Eye (tissue), 1 donor: ENCODE measurements at regions not wholly inside any gene's neighbourhood (a gene's known extent, or its start where the extent isn't known, plus 50 kb on each side); places are given as distances from the start of the nearest gene placed in this dataset.
A peak's percentile ranks its signal among the peaks of the same experiment; 100 is the strongest.

ENCODE experiments used
- DNase-seq: peaks from one replicate; pipeline ENCODE4 v3.0.0-alpha.2; 2015

- DNase-seq: no peak
These were observed 254.7 kb upstream of the MKI67 start for GRCh38 chr10:128380946-128381345.

GRCh38 chr10:128382225-128382624 is 256.0 kb upstream of the MKI67 start:
- no peak for DNase-seq

GRCh38 chr10:128384831-128385230 is 258.6 kb upstream of the MKI67 start:
- DNase-seq: peak; percentile 18

- no peak for DNase-seq
These were observed 260.0 kb upstream of the MKI67 start for GRCh38 chr10:128386231-128386630.

GRCh38 chr10:128386816-128387604 is 260.8 kb upstream of the MKI67 start:
- DNase-seq: no peak

GRCh38 chr10:128390596-128390995 is 264.4 kb upstream of the MKI67 start:
- DNase-seq: no peak

GRCh38 chr10:128393546-128393945 is 267.3 kb upstream of the MKI67 start:
- DNase-seq: no peak

GRCh38 chr10:128398118-128398517 is 271.9 kb upstream of the MKI67 start:
- peak; percentile 35 for DNase-seq

GRCh38 chr10:128398999-128399398 is 272.8 kb upstream of the MKI67 start:
- no peak for DNase-seq

GRCh38 chr10:128400564-128400963 is 274.3 kb upstream of the MKI67 start:
- no peak for DNase-seq

GRCh38 chr10:128405450-128405849 is 279.2 kb upstream of the MKI67 start:
- DNase-seq: no peak

GRCh38 chr10:128411643-128412042 is 285.4 kb upstream of the MKI67 start:
- DNase-seq: no peak

GRCh38 chr10:128414568-128414967 is 288.3 kb upstream of the MKI67 start:
- DNase-seq: no peak

- DNase-seq: no peak
These were observed 290.0 kb upstream of the MKI67 start for GRCh38 chr10:128416231-128416630.

- DNase-seq: no peak
These were observed 291.6 kb upstream of the MKI67 start for GRCh38 chr10:128417826-128418225.

- no peak for DNase-seq
These were observed 292.6 kb upstream of the MKI67 start for GRCh38 chr10:128418819-128419218.

GRCh38 chr10:128419466-128420019 is 293.3 kb upstream of the MKI67 start:
- no peak for DNase-seq

- DNase-seq: no peak
These were observed 294.4 kb upstream of the MKI67 start for GRCh38 chr10:128420623-128421022.

GRCh38 chr10:128421371-128422160 is 295.3 kb upstream of the MKI67 start:
- no peak for DNase-seq

GRCh38 chr10:128422190-128422589 is 296.0 kb upstream of the MKI67 start:
- DNase-seq: peak; percentile 31

GRCh38 chr10:128422999-128423398 is 296.8 kb upstream of the MKI67 start:
- no peak for DNase-seq

- no peak for DNase-seq
These were observed 303.1 kb upstream of the MKI67 start for GRCh38 chr10:128429321-128429720.

GRCh38 chr10:128429835-128430513 is 303.8 kb upstream of the MKI67 start:
- DNase-seq: no peak
